Choroid plexus epithelial cell (primary cell): ENCODE measurements at regions not wholly inside any gene's neighbourhood (a gene's known extent, or its start where the extent isn't known, plus 50 kb on each side); places are given as distances from the start of the nearest gene placed in this dataset.

Experiments used
- DNase-seq: peaks from one replicate; pipeline ENCODE4 v3.0.0-alpha.2; 2010; ENCODE audit warnings: low read depth
- H3K4me3 ChIP-seq: 2 replicates; pipeline ENCODE4 v1.5.1; 2011; ENCODE audit warnings: low read depth, mild to moderate bottlenecking, control low read depth, low read length, moderate library complexity
- TF ChIP-seq, protein P1 (sequence below): conservative IDR thresholded peaks from 2 replicates; pipeline ENCODE4 v1.5.1; 2011; ENCODE audit warnings: low read depth, mild to moderate bottlenecking, control low read depth, inconsistent platforms, low read length, moderate library complexity

GRCh38 chr5:74034733-74035132, 408.7 kb downstream of the ARHGEF28 start:
- DNase-seq, result peak; percentile 73
- TF ChIP-seq, protein P1, sequence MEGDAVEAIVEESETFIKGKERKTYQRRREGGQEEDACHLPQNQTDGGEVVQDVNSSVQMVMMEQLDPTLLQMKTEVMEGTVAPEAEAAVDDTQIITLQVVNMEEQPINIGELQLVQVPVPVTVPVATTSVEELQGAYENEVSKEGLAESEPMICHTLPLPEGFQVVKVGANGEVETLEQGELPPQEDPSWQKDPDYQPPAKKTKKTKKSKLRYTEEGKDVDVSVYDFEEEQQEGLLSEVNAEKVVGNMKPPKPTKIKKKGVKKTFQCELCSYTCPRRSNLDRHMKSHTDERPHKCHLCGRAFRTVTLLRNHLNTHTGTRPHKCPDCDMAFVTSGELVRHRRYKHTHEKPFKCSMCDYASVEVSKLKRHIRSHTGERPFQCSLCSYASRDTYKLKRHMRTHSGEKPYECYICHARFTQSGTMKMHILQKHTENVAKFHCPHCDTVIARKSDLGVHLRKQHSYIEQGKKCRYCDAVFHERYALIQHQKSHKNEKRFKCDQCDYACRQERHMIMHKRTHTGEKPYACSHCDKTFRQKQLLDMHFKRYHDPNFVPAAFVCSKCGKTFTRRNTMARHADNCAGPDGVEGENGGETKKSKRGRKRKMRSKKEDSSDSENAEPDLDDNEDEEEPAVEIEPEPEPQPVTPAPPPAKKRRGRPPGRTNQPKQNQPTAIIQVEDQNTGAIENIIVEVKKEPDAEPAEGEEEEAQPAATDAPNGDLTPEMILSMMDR, result no peak
- H3K4me3 ChIP-seq, result no peak overlapping the region

DNA sequence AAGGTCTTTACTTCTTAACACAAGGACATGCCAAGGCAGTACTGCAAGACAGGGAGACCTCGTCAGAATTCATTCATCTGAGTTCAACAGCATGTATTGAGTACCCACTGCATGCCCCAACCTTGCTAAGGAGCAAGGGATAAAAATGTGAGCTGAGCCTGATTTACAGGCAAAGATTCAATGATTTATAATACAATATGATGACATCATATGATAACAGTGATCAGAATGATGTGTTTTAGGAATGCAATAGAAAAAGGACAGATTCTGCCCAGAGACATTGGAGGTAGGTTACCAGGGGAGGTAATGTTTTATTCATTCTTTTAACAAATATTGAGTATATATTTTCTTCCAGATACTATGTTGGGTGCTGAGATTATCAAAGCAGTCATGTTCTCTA, 406.6 kb downstream of the ARHGEF28 start:
- no peak for DNase-seq
- TF ChIP-seq, protein P1, result no peak
- H3K4me3 ChIP-seq, result no peak overlapping the region

- no peak for DNase-seq
- H3K4me3 ChIP-seq, result no peak overlapping the region
- TF ChIP-seq, protein P1, result no peak
These were observed 405.5 kb downstream of the ARHGEF28 start for GRCh38 chr5:74031536-74031935.

DNA sequence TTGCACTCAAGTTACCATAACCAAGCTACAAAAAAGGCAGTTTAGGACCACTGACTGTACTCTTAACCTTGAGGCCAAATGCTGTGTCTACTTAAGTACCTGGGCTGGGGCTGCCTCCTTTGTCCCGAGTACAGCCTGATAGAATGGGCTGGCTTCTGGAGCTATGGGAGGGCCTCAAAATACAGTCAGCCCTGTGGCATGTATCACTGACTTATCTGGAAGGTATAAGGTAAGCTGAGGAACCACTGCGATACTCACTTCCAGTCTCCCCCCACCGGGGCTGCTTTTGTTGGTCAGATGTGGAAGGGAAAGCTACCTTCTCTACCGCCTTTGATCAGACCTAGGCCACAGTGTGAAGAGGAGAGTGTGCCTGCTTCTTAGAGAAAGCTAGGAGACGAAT, 404.8 kb downstream of the ARHGEF28 start:
- TF ChIP-seq, protein P1, result no peak
- no peak overlapping the region for H3K4me3 ChIP-seq
- no peak for DNase-seq

DNA sequence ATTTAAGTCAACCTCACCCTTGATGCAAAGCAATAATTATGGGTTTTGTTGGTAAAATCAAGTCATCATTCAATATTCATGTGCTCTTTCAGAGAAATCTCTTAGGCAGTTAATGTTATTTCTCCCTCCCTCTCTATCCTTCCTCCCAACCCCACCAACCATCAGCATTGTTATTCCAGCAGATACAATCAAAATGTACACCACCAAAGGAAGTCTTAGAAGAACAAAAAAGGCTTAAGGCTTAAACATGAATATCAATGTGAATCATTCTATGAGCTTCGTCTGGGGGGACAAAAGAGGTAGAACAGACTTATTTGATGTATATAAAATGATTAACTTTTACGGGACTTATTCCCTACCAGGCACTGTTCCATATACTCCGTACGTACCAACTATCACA, 404.4 kb downstream of the ARHGEF28 start:
- no peak overlapping the region for H3K4me3 ChIP-seq
- DNase-seq, result no peak
- TF ChIP-seq, protein P1, result no peak

GRCh38 chr5:74028976-74029375, 403.0 kb downstream of the ARHGEF28 start:
- TF ChIP-seq, protein P1, result no peak
- no peak overlapping the region for H3K4me3 ChIP-seq
- no peak for DNase-seq

DNA sequence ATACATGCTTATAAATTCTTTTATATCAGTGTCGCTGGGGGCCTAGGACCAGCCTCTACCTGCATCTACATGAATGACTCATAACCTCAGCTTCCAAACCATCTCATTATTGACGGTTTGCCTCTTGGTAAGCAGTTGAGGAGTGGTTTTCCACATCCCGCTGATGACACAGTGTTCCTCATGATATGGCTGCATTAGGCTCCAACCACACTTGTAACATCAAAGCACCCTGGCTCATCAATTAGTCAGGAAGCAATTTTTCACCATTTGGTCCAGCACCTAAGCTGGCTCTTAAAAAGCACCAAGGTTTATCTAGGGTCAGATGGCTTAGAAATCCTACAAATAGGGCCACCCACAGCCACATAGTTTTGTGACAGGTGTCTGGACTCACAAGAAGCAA, 402.4 kb downstream of the ARHGEF28 start:
- DNase-seq, result no peak
- H3K4me3 ChIP-seq, result no peak overlapping the region
- TF ChIP-seq, protein P1, result no peak
